GM23248 (cell line): ENCODE measurements at regions not wholly inside any gene's neighbourhood (a gene's known extent, or its start where the extent isn't known, plus 50 kb on each side); places are given as distances from the start of the nearest gene placed in this dataset.
"Not testable (repeated sequence)": the region's sequence is repeated elsewhere in the genome, so short reads cannot be mapped to it uniquely, and the experiment has no call there.

Experiments
- DNase-seq: peaks from one replicate; pipeline ENCODE4 v3.0.0-alpha.2; 2015
- H2AFZ ChIP-seq: fragments of 200-600 bp; sonication (generic); 2 replicates; pipeline ENCODE4 v1.6.1; 2016; ENCODE audit warnings: antibody characterized with exemption
- H3F3A ChIP-seq: fragments of 200-600 bp; sonication (generic); 2 replicates; pipeline ENCODE4 v1.6.1; 2016; ENCODE audit warnings: mild to moderate bottlenecking, antibody characterized with exemption, mixed run types; ENCODE audit not compliant: insufficient read depth
- H3K27ac ChIP-seq: fragments of 200-600 bp; sonication (generic); 2 replicates; pipeline ENCODE4 v1.5.1; 2016; ENCODE audit warnings: mild to moderate bottlenecking
- H3K27me3 ChIP-seq: fragments of 200-600 bp; sonication (generic); replicated peaks from 2 replicates; pipeline ENCODE4 v1.6.1; 2016; ENCODE audit warnings: mild to moderate bottlenecking; ENCODE audit not compliant: insufficient read depth
- H3K36me3 ChIP-seq: fragments of 200-600 bp; sonication (generic); 2 replicates; pipeline ENCODE4 v1.6.1; 2016; ENCODE audit warnings: low read depth, mild to moderate bottlenecking
- H3K4me1 ChIP-seq: fragments of 200-600 bp; sonication (generic); 2 replicates; pipeline ENCODE4 v1.6.1; 2016; ENCODE audit warnings: mild to moderate bottlenecking; ENCODE audit not compliant: insufficient read depth
- H3K4me2 ChIP-seq: fragments of 200-600 bp; sonication (generic); one replicate; pipeline ENCODE4 v1.6.1; 2016; ENCODE audit warnings: mild to moderate bottlenecking; ENCODE audit not compliant: unreplicated experiment
- H3K4me3 ChIP-seq: fragments of 200-600 bp; sonication (generic); 2 replicates; pipeline ENCODE4 v1.5.1; 2016; ENCODE audit warnings: mild to moderate bottlenecking
- H3K79me2 ChIP-seq: fragments of 200-600 bp; sonication (generic); 2 replicates; pipeline ENCODE4 v1.6.1; 2016; ENCODE audit warnings: mild to moderate bottlenecking; ENCODE audit not compliant: insufficient read depth
- H3K9ac ChIP-seq: fragments of 200-600 bp; sonication (generic); 2 replicates; pipeline ENCODE4 v1.6.1; 2016; ENCODE audit warnings: mild to moderate bottlenecking
- H3K9me2 ChIP-seq: fragments of 200-600 bp; sonication (generic); 2 replicates; pipeline ENCODE4 v1.6.1; 2016; ENCODE audit warnings: mixed run types, mild to moderate bottlenecking, moderate library complexity; ENCODE audit not compliant: insufficient read depth
- H3K9me3 ChIP-seq: fragments of 200-600 bp; sonication (generic); one replicate; pipeline ENCODE4 v1.6.1; 2017; ENCODE audit warnings: low read depth
- H4K20me1 ChIP-seq: fragments of 200-600 bp; sonication (generic); 2 replicates; pipeline ENCODE4 v1.6.0; 2016; ENCODE audit not compliant: insufficient read depth
- EZH2 ChIP-seq: fragments of 200-600 bp; sonication (generic); IDR thresholded peaks from 2 replicates; pipeline ENCODE4 v1.6.1; 2018; ENCODE audit warnings: antibody characterized with exemption, mild to moderate bottlenecking; ENCODE audit not compliant: insufficient read depth, poor library complexity, severe bottlenecking
- EZH2phosphoT487 ChIP-seq: fragments of 200-600 bp; sonication (generic); IDR thresholded peaks from 2 replicates; pipeline ENCODE4 v1.6.1; 2018; ENCODE audit warnings: antibody characterized with exemption, moderate library complexity, mild to moderate bottlenecking, low read depth; ENCODE audit not compliant: insufficient read depth
- WGBS, 2 experiments: methylation state at CpG; one replicate each; pipeline ENCODE4 v1.1.6; 2015 to 2017; ENCODE audit warnings: low lambda C conversion rate in 2 of 2, low coverage in 1 of 2; ENCODE audit errors: missing lambda C conversion rate in 2 of 2; 5-methylcytosine and 5-hydroxymethylcytosine counted together
- in situ Hi-C: fragments of 300-500 bp; cut with MboI; formaldehyde crosslinking; loops from 2 replicates; pipeline ENCODE4 v1.15.0; 2020

GRCh38 chr9:135178498-135178897, 91.0 kb downstream of the OLFM1 start:
- in situ Hi-C loops: no loop called here
- Histone ChIP-seq H3K27me3 (0 out of 2 replicates have a peak, but pooled peaks cover 5% of the 10 kb centered on the region), H3K36me3 (no peaks in the 10 kb centered on the region), H3K79me2 (no peaks in the 10 kb centered on the region), H3K9ac (no peak overlapping the region), H2AFZ (no peak overlapping the region), H3K4me1 (no peaks in the 10 kb centered on the region), H3K27ac (no peak overlapping the region), H3K9me2 (no peaks in the 10 kb centered on the region), H3K4me3 (no peak overlapping the region), H4K20me1 (no peaks in the 10 kb centered on the region), H3F3A (no peaks in the 10 kb centered on the region), H3K9me3 (no peaks in the 10 kb centered on the region), H3K4me2 (no peak overlapping the region)
- no peak for DNase-seq
- TF ChIP-seq EZH2phosphoT487 (no peak), EZH2 (no peak)
- 33 to 35% methylated on average over 10 of the region's 10 CpGs for WGBS, 2 experiments

- WGBS, 2 experiments: 47 to 48% methylated on average over 10 of the region's 10 CpGs
- 0 out of 2 replicates have a peak, but pooled peaks cover 7% of the 10 kb centered on the region for H3K27me3 ChIP-seq
- no peaks in the 10 kb centered on the region for H4K20me1 ChIP-seq
- H3K4me1 ChIP-seq: no peaks in the 10 kb centered on the region
- H3K4me2 ChIP-seq: no peak overlapping the region
- H3K9ac ChIP-seq: no peak overlapping the region
- TF ChIP-seq EZH2 (no peak), EZH2phosphoT487 (no peak)
- H3K27ac ChIP-seq: no peak overlapping the region
- no peaks in the 10 kb centered on the region for H3K9me3 ChIP-seq
- DNase-seq: no peak
- no peaks in the 10 kb centered on the region for H3K36me3 ChIP-seq
- H2AFZ ChIP-seq: no peak overlapping the region
- H3F3A ChIP-seq: no peaks in the 10 kb centered on the region
- in situ Hi-C loops: no loop called here
- no peak overlapping the region for H3K4me3 ChIP-seq
- H3K9me2 ChIP-seq: no peaks in the 10 kb centered on the region
- H3K79me2 ChIP-seq: no peaks in the 10 kb centered on the region
Measured at GRCh38 chr9:135179041-135179440, 91.6 kb downstream of the OLFM1 start.

GRCh38 chr9:135179976-135180375, 92.5 kb downstream of the OLFM1 start:
- TF ChIP-seq EZH2 (no peak), EZH2phosphoT487 (no peak)
- H3K36me3 ChIP-seq: no peaks in the 10 kb centered on the region
- H3K4me2 ChIP-seq: no peak overlapping the region
- H3K9me3 ChIP-seq: no peaks in the 10 kb centered on the region
- no peak for DNase-seq
- no peaks in the 10 kb centered on the region for H3K4me1 ChIP-seq
- H2AFZ ChIP-seq: no peak overlapping the region
- in situ Hi-C loops: no loop called here
- WGBS, 2 experiments: 22 to 23% methylated on average over 9 of the region's 9 CpGs
- no peaks in the 10 kb centered on the region for H3K9me2 ChIP-seq
- H3F3A ChIP-seq: no peaks in the 10 kb centered on the region
- no peak overlapping the region for H3K27ac ChIP-seq
- H3K27me3 ChIP-seq: 0 out of 2 replicates have a peak, but pooled peaks cover 14% of the 10 kb centered on the region
- H4K20me1 ChIP-seq: no peaks in the 10 kb centered on the region
- no peak overlapping the region for H3K4me3 ChIP-seq
- H3K9ac ChIP-seq: no peak overlapping the region
- no peaks in the 10 kb centered on the region for H3K79me2 ChIP-seq

GRCh38 chr9:135180586-135180985, 93.1 kb downstream of the OLFM1 start:
- DNase-seq: no peak
- Histone ChIP-seq H3F3A (no peaks in the 10 kb centered on the region), H3K4me1 (no peaks in the 10 kb centered on the region), H3K27me3 (peaks cover 19% of the 10 kb centered on the region; the same call in 1 of the 2 replicates), H4K20me1 (no peaks in the 10 kb centered on the region), H3K4me3 (no peak overlapping the region), H3K9ac (no peak overlapping the region), H3K27ac (no peak overlapping the region), H3K4me2 (no peak overlapping the region), H3K79me2 (no peaks in the 10 kb centered on the region), H3K36me3 (no peaks in the 10 kb centered on the region), H3K9me2 (no peaks in the 10 kb centered on the region), H2AFZ (no peak overlapping the region), H3K9me3 (no peaks in the 10 kb centered on the region)
- WGBS, 2 experiments: 36 to 40% methylated on average over 4 of the region's 4 CpGs
- no peak for TF ChIP-seq EZH2phosphoT487
- no peak for TF ChIP-seq EZH2
- in situ Hi-C loops: no loop called here

- H3K36me3 ChIP-seq: no peaks in the 10 kb centered on the region
- no peaks in the 10 kb centered on the region for H3F3A ChIP-seq
- 61 to 64% methylated on average over 9 to 11 of the region's 11 CpGs for WGBS, 2 experiments
- no peak overlapping the region for H3K9ac ChIP-seq
- H3K4me3 ChIP-seq: no peak overlapping the region
- H3K27me3 ChIP-seq: peaks cover 25% of the 10 kb centered on the region; the same call in 1 of the 2 replicates
- H4K20me1 ChIP-seq: no peaks in the 10 kb centered on the region
- in situ Hi-C loops: no loop called here
- no peak for TF ChIP-seq EZH2
- no peak for TF ChIP-seq EZH2phosphoT487
- H3K79me2 ChIP-seq: no peaks in the 10 kb centered on the region
- H3K4me1 ChIP-seq: no peaks in the 10 kb centered on the region
- H3K4me2 ChIP-seq: no peak overlapping the region
- no peaks in the 10 kb centered on the region for H3K9me3 ChIP-seq
- no peak for DNase-seq
- H2AFZ ChIP-seq: no peak overlapping the region
- H3K9me2 ChIP-seq: no peaks in the 10 kb centered on the region
- H3K27ac ChIP-seq: no peak overlapping the region
Measured at GRCh38 chr9:135181336-135181735, 93.9 kb downstream of the OLFM1 start.

GRCh38 chr9:135181841-135182240, 94.4 kb downstream of the OLFM1 start:
- H3K36me3 ChIP-seq, H3K4me3 ChIP-seq, H3K4me2 ChIP-seq, H3K9ac ChIP-seq, H2AFZ ChIP-seq, H3K27ac ChIP-seq, DNase-seq, H4K20me1 ChIP-seq, H3K79me2 ChIP-seq, H3F3A ChIP-seq, H3K9me2 ChIP-seq, H3K9me3 ChIP-seq, in situ Hi-C loops, H3K4me1 ChIP-seq: not testable (repeated sequence)
- peaks cover 30% of the 10 kb centered on the region; the same call in 1 of the 2 replicates for H3K27me3 ChIP-seq
- 70 to 74% methylated on average over 10 of the region's 10 CpGs for WGBS, 2 experiments
